ENCODE measurements at regions not wholly inside any gene's neighbourhood (a gene's known extent, or its start where the extent isn't known, plus 50 kb on each side); places are given as distances from the start of the nearest gene placed in this dataset.

GRCh38 chr2:226657340-226658053, 142.1 kb downstream of the IRS1 start (continued):
- TF ChIP-seq, protein P1, sequence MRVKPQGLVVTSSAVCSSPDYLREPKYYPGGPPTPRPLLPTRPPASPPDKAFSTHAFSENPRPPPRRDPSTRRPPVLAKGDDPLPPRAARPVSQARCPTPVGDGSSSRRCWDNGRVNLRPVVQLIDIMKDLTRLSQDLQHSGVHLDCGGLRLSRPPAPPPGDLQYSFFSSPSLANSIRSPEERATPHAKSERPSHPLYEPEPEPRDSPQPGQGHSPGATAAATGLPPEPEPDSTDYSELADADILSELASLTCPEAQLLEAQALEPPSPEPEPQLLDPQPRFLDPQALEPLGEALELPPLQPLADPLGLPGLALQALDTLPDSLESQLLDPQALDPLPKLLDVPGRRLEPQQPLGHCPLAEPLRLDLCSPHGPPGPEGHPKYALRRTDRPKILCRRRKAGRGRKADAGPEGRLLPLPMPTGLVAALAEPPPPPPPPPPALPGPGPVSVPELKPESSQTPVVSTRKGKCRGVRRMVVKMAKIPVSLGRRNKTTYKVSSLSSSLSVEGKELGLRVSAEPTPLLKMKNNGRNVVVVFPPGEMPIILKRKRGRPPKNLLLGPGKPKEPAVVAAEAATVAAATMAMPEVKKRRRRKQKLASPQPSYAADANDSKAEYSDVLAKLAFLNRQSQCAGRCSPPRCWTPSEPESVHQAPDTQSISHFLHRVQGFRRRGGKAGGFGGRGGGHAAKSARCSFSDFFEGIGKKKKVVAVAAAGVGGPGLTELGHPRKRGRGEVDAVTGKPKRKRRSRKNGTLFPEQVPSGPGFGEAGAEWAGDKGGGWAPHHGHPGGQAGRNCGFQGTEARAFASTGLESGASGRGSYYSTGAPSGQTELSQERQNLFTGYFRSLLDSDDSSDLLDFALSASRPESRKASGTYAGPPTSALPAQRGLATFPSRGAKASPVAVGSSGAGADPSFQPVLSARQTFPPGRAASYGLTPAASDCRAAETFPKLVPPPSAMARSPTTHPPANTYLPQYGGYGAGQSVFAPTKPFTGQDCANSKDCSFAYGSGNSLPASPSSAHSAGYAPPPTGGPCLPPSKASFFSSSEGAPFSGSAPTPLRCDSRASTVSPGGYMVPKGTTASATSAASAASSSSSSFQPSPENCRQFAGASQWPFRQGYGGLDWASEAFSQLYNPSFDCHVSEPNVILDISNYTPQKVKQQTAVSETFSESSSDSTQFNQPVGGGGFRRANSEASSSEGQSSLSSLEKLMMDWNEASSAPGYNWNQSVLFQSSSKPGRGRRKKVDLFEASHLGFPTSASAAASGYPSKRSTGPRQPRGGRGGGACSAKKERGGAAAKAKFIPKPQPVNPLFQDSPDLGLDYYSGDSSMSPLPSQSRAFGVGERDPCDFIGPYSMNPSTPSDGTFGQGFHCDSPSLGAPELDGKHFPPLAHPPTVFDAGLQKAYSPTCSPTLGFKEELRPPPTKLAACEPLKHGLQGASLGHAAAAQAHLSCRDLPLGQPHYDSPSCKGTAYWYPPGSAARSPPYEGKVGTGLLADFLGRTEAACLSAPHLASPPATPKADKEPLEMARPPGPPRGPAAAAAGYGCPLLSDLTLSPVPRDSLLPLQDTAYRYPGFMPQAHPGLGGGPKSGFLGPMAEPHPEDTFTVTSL (CRISPR knock-in tag; IDR thresholded peaks at IDR 0.05; ENCODE audit: borderline replicate concordance): peak; percentile 98
- TF ChIP-seq TOE1 (CRISPR knock-in tag; IDR thresholded peaks at IDR 0.05) (no peak), ZNF337 (CRISPR knock-in tag; IDR thresholded peaks at IDR 0.05; ENCODE audit: borderline replicate concordance, low read depth) (no peak), ZFY (CRISPR knock-in tag; IDR thresholded peaks at IDR 0.05) (no peak), ZNF713 (CRISPR knock-in tag; IDR thresholded peaks at IDR 0.05) (no peak), ARHGAP35 (CRISPR knock-in tag; IDR thresholded peaks at IDR 0.05; ENCODE audit: borderline replicate concordance) (no peak), ZBTB46 (CRISPR knock-in tag; IDR thresholded peaks at IDR 0.05; ENCODE audit: borderline replicate concordance) (no peak), ETV6 (CRISPR knock-in tag; conservative IDR thresholded peaks at IDR 0.05) (no peak), ZNF549 (CRISPR knock-in tag; IDR thresholded peaks at IDR 0.05) (no peak), ZFP36L1 (CRISPR knock-in tag; IDR thresholded peaks at IDR 0.05) (peak; percentile 39; the same call in 1 of the 2 replicates)
- TF ChIP-seq, protein P2, sequence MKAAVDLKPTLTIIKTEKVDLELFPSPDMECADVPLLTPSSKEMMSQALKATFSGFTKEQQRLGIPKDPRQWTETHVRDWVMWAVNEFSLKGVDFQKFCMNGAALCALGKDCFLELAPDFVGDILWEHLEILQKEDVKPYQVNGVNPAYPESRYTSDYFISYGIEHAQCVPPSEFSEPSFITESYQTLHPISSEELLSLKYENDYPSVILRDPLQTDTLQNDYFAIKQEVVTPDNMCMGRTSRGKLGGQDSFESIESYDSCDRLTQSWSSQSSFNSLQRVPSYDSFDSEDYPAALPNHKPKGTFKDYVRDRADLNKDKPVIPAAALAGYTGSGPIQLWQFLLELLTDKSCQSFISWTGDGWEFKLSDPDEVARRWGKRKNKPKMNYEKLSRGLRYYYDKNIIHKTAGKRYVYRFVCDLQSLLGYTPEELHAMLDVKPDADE (CRISPR knock-in tag; IDR thresholded peaks at IDR 0.05): no peak
